Stimulated activated memory B cell treated with anti-CD40 and anti-IgM and Interleukin-4, amounts not matched to agents 10 μg/mL and 1 μg/mL and 100 μg/mL, for 72 hours (primary cell): ENCODE measurements at regions not wholly inside any gene's neighbourhood (a gene's known extent, or its start where the extent isn't known, plus 50 kb on each side); places are given as distances from the start of the nearest gene placed in this dataset.
A peak's percentile ranks its signal among the peaks of the same experiment; 100 is the strongest.

Experiments
- ATAC-seq: fragments of 150-1000 bp; cut with Tn5 transposase; 2 replicates; pipeline ENCODE4 v1.10.0; 2021
- H3K27ac Mint-ChIP-seq: one replicate; pipeline ENCODE4 v1.8.0; 2022; ENCODE audit warnings: mild to moderate bottlenecking, mixed read lengths
- H3K27me3 Mint-ChIP-seq: one replicate; pipeline ENCODE4 v1.8.0; 2022; ENCODE audit warnings: mixed read lengths
- H3K36me3 Mint-ChIP-seq: one replicate; pipeline ENCODE4 v1.8.0; 2022; ENCODE audit warnings: mixed read lengths
- H3K4me1 Mint-ChIP-seq: one replicate; pipeline ENCODE4 v1.8.0; 2022; ENCODE audit warnings: mixed read lengths
- H3K4me3 Mint-ChIP-seq: one replicate; pipeline ENCODE4 v1.8.0; 2022; ENCODE audit warnings: mild to moderate bottlenecking, moderate library complexity, mixed read lengths
- H3K9me3 Mint-ChIP-seq: one replicate; pipeline ENCODE4 v1.8.0; 2022; ENCODE audit warnings: mixed read lengths

DNA sequence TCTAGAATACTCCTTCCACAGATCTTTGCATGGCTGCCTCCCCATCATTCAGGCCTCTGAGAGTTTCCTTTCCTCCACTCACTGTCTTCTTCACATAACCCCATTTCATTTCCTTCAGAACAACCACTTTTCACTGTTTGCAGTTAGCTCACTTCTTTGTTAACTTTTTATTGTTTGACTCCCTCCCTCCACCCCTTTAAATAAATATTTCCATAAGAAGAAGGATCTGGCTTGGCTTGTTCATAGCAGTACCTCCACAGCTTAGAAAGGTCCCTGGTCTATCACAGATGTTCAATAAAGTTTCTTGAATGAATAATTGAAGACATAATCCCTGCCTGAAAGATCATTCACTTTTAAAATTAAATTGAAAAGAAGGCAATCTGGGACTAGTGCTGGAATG is 661.6 kb downstream of the ACTL7B start:
- no peak for ATAC-seq
- H3K4me1 Mint-ChIP-seq, result no peaks in the 10 kb centered on the region
- H3K27me3 Mint-ChIP-seq, result peaks cover 33% of the 10 kb centered on the region
- H3K4me3 Mint-ChIP-seq, result no peak overlapping the region
- no peaks in the 10 kb centered on the region for H3K36me3 Mint-ChIP-seq
- no peaks in the 10 kb centered on the region for H3K9me3 Mint-ChIP-seq
- H3K27ac Mint-ChIP-seq, result no peak overlapping the region

DNA sequence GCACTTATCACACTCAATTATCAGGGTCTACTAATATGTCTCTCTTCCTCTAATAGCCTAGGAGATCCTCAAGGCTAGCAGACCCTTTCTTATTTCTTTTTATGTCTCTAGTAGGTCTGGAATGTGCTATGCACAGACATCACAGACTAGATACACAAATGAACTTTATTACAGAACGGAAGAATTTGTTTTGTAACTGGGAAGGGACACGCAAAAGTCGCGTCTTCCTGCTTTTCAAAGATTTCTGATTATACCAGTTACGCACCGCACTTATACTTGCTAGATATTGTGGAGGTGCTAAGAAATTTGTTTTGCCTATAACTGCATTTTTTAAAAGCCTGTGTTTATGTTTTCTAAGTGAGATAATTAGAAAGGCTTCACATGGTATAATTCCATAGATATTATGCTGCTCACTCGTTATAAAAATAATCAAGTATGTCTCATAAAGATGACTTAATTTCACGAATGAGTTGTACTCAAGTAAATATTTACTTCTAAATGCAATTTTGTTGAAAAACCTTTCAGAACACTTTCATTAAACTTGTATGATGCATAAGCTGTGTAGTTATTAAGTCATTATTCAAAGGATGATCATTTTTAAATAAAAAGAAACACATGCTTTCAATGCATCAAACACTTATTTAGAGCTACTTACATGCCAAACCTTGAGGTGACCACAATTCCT is 662.6 kb downstream of the ACTL7B start:
- no peaks in the 10 kb centered on the region for H3K36me3 Mint-ChIP-seq
- no peaks in the 10 kb centered on the region for H3K9me3 Mint-ChIP-seq

DNA sequence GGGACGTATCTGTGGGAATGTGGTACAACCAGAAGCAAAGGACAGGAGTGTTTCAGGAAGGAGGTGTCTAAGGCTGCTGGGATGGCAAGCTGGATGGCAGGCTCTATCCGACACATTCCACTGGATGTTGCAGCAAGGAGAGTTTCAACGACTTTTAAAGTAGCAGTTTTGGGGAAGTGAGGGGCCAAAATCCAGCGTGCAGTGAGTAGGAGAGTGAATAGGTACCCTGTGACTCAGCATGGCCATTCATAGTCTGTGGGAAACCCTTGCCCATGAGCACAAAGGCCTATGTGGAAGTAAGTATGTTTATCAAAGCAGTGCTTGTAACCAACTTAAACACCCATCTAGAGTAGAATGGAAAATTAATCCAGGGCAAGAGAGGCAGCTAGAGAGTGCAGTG is 664.7 kb downstream of the ACTL7B start:
- Mint-ChIP-seq H3K4me1 (no peaks in the 10 kb centered on the region), H3K4me3 (no peak overlapping the region), H3K27me3 (peaks cover 26% of the 10 kb centered on the region), H3K36me3 (no peaks in the 10 kb centered on the region), H3K9me3 (no peaks in the 10 kb centered on the region), H3K27ac (no peak overlapping the region)
- ATAC-seq, result no peak

More for the DNA sequence above, 662.6 kb downstream of the ACTL7B start:
- Mint-ChIP-seq H3K4me3 (no peak overlapping the region), H3K27me3 (peaks cover 33% of the 10 kb centered on the region), H3K4me1 (no peaks in the 10 kb centered on the region), H3K27ac (no peak overlapping the region)
- no peak for ATAC-seq

DNA sequence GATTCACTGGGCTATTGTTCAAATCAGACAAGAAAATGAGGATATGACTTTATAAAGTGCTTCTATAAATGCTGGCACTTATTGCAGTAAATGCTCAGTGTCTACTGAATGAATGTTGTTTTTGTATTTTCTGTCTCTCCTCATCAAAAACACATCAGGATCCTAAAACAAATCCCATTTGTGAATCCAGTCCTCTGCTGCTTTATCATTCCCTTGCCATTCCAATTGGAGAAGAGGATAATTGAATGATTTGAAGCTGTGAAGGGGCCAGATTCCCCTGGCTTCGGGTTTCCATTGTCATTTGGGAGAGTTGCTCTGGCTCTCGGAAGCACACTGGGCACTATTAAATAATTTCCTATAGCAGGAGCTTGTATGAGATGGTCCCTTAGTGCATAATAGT is 666.8 kb downstream of the ACTL7B start:
- peaks cover 15% of the 10 kb centered on the region for H3K27me3 Mint-ChIP-seq
- no peak for ATAC-seq
- H3K36me3 Mint-ChIP-seq, result no peaks in the 10 kb centered on the region
- no peak overlapping the region for H3K4me3 Mint-ChIP-seq
- H3K4me1 Mint-ChIP-seq, result no peaks in the 10 kb centered on the region
- H3K27ac Mint-ChIP-seq, result no peak overlapping the region
- H3K9me3 Mint-ChIP-seq, result no peaks in the 10 kb centered on the region

DNA sequence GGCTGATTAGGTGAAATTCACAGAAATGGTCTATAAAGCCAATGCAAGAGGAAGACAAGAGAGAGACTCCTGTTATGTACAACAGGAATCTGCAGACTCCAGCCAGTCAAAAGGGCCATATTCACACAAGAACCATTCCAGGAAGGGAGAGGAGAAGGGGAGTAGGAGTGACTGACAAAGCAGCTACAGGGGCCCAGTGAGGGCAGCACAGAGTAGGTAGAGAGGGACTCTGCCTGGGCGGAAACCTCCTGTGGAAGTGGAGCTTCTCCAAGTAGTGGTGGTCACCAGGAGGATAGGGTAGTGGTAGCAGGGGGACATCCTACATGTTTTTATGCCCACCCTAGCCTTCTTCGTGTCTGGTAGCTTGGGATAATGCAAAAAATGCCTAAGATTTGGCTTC is 667.3 kb downstream of the ACTL7B start:
- Mint-ChIP-seq H3K4me3 (no peak overlapping the region), H3K27me3 (peaks cover 10% of the 10 kb centered on the region), H3K9me3 (no peaks in the 10 kb centered on the region), H3K36me3 (no peaks in the 10 kb centered on the region), H3K4me1 (peaks cover 4% of the 10 kb centered on the region), H3K27ac (no peak overlapping the region)
- no peak for ATAC-seq

DNA sequence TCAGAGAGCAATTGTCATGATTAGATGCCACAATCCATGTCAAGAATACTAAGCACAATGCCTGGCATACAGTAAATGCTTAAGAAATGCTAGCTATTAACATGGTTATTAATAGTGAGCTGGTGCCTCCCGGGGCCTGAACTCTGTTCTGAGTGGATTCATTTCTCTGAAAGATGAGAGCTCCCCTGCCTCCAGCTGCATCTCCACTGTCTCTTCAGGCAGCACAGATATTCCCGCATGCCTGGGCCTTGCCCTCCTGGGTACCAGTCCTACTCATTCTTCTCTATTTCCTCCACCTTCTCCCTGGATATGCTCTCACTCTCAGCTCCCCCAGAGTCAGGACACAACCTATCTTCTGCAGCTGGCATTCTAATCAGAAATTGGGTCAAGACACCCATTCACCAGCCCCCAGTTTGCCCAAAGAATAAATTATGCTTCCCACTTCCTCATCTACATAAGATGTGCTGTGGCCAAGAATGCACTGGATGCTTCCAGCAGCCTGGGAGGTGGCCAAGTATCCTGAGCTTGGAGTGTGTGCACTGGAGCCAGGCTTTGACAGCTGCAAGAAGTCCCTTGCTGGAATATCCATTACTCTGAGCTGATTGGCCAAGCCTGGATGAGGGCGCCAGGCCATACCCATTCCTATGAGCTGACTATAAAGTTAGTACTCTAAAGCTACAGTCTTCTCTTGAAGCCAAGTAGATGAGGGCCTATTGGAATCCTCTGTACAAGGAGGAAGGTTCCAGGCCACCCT is 669.0 kb downstream of the ACTL7B start:
- H3K27me3 Mint-ChIP-seq, result no peaks in the 10 kb centered on the region
- peaks cover 16% of the 10 kb centered on the region for H3K4me1 Mint-ChIP-seq
- H3K36me3 Mint-ChIP-seq, result no peaks in the 10 kb centered on the region
- no peak for ATAC-seq
- no peak overlapping the region for H3K27ac Mint-ChIP-seq
- H3K4me3 Mint-ChIP-seq, result no peak overlapping the region
- H3K9me3 Mint-ChIP-seq, result no peaks in the 10 kb centered on the region

DNA sequence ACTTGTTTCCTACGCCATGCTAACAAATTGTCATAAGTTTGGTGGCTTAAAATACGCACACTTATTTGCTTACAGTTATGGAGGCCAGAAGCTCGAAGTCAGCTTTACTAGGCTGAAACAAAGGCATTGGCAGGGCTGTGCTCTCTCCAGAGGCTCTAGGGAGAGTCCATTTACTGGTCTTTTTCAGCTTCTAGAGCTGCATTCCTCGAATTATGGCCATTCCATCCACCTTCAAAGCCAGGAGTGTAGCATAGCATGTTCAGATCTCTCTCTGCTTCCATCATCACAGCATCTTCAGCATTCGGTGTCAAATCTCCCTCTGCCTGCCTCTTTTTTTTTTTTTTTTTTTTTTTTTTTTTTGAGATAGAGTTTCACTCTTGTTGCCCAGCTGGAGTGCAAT is 670.2 kb downstream of the ACTL7B start:
- Mint-ChIP-seq H3K36me3 (no peaks in the 10 kb centered on the region), H3K9me3 (no peaks in the 10 kb centered on the region), H3K27me3 (no peaks in the 10 kb centered on the region), H3K4me1 (peaks cover 16% of the 10 kb centered on the region), H3K4me3 (no peak overlapping the region), H3K27ac (no peak overlapping the region)
- no peak for ATAC-seq

DNA sequence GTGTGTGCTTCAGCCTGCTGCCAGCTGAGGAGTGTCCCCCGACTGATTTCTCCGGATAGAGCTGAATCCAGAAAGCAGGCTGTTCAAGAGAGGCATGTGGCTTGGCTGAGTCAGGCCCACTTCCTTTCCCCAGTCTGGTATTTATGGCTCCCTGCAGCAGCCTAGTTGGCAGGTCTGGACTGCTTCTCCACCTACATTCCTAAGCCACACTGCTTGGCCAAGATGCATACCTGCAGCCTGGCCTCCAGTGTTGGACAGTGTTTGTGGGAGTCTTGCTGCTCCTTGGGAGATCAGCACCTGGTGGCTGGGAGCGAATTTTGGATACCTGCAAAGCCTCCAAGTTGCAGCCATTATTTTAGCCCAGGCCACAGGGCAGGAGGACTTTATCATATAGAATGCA is 670.8 kb downstream of the ACTL7B start:
- H3K9me3 Mint-ChIP-seq, result no peaks in the 10 kb centered on the region

DNA sequence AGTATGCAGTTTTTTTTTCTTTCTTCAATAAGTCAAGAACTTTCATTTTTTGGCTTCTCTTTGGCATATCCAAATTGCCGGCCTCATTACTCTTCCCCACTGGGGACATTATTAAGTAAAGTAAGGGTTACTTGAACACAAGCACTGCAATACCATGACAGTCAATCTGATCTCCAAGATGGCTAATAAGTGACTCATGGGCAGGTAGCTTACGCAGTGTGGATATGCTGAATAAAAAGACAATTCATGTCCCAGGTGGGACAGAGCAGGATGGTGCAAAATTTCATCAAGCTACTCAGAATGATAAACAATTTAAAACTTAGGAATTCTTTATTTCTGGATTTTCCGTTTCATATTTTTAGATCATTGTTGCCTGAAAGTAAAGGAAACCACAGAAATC is 671.8 kb downstream of the ACTL7B start:
- Mint-ChIP-seq H3K27me3 (no peaks in the 10 kb centered on the region), H3K4me3 (no peak overlapping the region), H3K36me3 (no peaks in the 10 kb centered on the region), H3K9me3 (no peaks in the 10 kb centered on the region), H3K27ac (no peak overlapping the region), H3K4me1 (peaks cover 16% of the 10 kb centered on the region)
- no peak for ATAC-seq

More for the DNA sequence above, 670.8 kb downstream of the ACTL7B start:
- no peaks in the 10 kb centered on the region for H3K36me3 Mint-ChIP-seq
- no peak overlapping the region for H3K27ac Mint-ChIP-seq
- H3K27me3 Mint-ChIP-seq, result no peaks in the 10 kb centered on the region
- H3K4me3 Mint-ChIP-seq, result no peak overlapping the region
- H3K4me1 Mint-ChIP-seq, result peaks cover 16% of the 10 kb centered on the region
- no peak for ATAC-seq

DNA sequence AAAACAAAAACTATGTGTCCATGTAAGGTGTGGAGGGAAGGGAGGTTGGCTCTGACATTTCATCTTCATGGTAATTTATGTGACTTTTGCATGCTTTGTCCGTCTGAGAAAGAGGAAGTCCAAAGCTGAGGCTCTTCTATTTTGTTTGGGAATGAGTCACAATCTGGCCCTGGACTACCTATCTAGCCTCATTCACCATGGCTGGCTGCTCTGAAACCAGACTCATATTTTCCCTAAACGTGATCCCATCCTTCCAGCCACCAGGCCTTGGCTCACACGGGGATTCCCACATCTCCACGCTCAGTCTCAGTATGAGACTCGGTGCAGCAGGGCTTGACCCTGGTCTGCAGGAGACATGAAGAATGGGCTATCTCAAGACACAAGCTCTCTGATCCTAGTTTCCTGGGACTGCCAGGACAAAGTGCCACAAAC is 672.8 kb downstream of the ACTL7B start:
- Mint-ChIP-seq H3K9me3 (no peaks in the 10 kb centered on the region), H3K27me3 (no peaks in the 10 kb centered on the region), H3K4me1 (peaks cover 16% of the 10 kb centered on the region), H3K27ac (peak overlapping the region; percentile 44), H3K36me3 (no peaks in the 10 kb centered on the region), H3K4me3 (no peak overlapping the region)
- peak; percentile 86 for ATAC-seq

DNA sequence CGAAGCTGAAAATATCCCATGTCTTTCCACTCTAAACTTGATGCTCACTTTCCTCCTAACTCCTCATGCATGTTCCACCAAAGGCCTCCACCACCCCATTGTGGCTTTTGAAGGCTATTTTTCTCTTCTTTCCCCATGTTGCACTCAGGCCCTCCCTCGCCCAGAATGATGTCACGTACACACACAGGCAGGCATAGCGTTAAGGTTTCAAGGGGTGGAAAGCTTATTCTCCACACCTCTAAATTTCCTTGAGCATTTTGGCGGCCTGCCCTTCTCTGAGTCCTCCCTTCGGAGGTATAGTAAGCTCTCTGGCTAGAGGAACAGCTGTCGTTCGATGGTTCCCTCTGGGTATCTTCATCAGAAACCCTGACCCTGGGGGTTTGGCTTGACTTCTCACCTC is 673.5 kb downstream of the ACTL7B start:
- Mint-ChIP-seq H3K4me1 (peaks cover 16% of the 10 kb centered on the region), H3K9me3 (no peaks in the 10 kb centered on the region), H3K36me3 (no peaks in the 10 kb centered on the region), H3K27me3 (no peaks in the 10 kb centered on the region), H3K4me3 (no peak overlapping the region), H3K27ac (peak overlapping the region; percentile 44)
- ATAC-seq, result no peak

DNA sequence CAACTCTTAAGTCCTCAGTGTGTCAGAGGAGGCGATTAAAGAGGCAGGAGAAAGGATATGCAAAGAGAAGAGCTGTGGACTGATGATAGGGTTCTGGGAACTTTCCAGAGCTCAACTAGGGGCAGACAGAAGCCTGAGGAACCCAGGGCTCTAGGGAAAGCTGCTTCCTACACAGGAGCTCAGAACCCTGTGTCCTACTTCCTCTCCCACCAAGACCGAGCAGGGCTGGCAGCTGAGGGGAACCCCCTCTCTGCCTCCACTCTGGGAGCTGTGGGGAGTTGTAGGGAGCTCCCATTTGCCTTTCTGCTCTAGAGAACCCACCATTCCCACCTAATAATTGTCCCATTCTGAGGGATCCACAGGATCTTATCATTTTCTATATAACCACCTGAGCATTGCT is 674.3 kb downstream of the ACTL7B start:
- Mint-ChIP-seq H3K4me3 (no peak overlapping the region), H3K27me3 (no peaks in the 10 kb centered on the region), H3K36me3 (no peaks in the 10 kb centered on the region), H3K27ac (peak overlapping the region; percentile 4), H3K4me1 (peaks cover 16% of the 10 kb centered on the region), H3K9me3 (no peaks in the 10 kb centered on the region)
- no peak for ATAC-seq

DNA sequence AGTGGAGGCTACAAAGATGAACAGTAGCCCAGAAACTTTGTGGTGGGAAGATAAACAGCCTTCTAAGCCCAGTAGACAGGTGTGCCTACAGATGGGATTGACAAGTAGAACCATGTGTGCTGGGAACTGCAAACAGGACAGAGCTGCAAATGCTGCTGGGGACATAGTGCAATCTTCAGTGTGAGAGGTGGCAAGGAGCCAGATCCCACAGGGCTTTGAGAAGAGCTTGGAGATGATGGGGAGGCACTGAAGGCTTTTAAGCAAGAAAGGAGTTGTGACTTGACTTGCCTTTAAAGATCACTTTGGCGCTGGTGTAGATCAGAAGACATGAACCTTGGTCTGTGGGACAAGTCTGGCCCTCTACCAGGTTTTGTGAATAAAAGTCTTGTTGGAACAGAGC is 675.2 kb downstream of the ACTL7B start:
- ATAC-seq, result no peak
- Mint-ChIP-seq H3K4me3 (no peak overlapping the region), H3K36me3 (no peaks in the 10 kb centered on the region), H3K27ac (peak overlapping the region; percentile 4), H3K4me1 (peaks cover 16% of the 10 kb centered on the region), H3K27me3 (no peaks in the 10 kb centered on the region), H3K9me3 (no peaks in the 10 kb centered on the region)

DNA sequence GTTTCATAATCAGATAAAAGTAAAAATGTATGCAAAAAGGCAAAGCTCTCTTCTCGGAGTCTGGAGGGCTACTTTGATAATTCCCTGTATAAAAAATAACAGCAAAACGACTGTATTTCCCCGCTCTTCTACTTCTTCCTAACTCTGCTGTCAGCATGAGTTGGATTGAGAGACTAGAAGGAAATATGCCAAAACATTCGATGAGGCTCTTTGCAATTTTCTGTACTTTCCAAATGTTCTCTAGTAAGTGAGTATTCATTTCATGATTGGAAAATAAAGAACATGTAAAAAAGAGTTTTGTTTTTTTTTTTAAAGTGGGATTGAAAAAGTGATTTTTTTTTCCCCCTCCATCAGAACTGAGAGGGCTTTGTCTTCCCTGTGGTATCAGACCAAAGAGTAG is 677.5 kb downstream of the ACTL7B start:
- no peaks in the 10 kb centered on the region for H3K36me3 Mint-ChIP-seq

DNA sequence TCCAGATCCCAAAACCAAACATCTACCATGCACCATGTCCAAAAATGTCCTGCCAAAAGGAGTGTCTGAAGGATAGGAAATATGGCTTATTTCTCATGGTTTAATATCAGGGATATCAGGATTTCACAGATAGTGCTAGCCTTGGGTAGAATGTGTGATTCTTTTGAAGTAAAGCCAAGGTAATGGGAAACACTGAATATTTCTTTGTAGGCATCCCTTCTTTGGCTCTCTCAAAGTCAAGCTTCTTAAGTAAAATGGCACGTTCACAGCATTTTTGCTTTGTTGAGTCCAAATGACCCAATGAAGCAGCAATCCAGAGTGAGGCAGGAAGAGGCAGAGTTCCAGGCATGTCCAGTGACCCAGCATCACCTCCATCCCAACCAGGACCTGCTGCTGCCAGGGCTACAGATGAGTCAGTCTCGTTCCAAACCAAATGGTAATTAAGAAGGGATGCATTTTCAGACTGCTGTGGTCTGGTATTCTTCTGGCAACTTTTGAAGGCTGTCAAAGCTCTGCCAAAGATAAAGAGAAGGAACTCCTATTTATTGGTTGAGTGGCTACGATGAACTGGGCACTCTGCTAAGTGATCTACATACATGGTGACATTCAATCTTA is 678.8 kb upstream of the KLF4 start:
- peaks cover 13% of the 10 kb centered on the region for H3K27me3 Mint-ChIP-seq
- no peak overlapping the region for H3K27ac Mint-ChIP-seq
- no peak for ATAC-seq
- peaks cover 7% of the 10 kb centered on the region for H3K9me3 Mint-ChIP-seq
- H3K4me3 Mint-ChIP-seq, result no peak overlapping the region
- no peaks in the 10 kb centered on the region for H3K36me3 Mint-ChIP-seq
- no peaks in the 10 kb centered on the region for H3K4me1 Mint-ChIP-seq

More for the DNA sequence above, 677.5 kb downstream of the ACTL7B start:
- Mint-ChIP-seq H3K9me3 (no peaks in the 10 kb centered on the region), H3K4me1 (peaks cover 11% of the 10 kb centered on the region), H3K4me3 (no peak overlapping the region), H3K27me3 (no peaks in the 10 kb centered on the region), H3K27ac (no peak overlapping the region)
- ATAC-seq, result no peak
